ENCODE measurements at regions not wholly inside any gene's neighbourhood (a gene's known extent, or its start where the extent isn't known, plus 50 kb on each side); places are given as distances from the start of the nearest gene placed in this dataset.

DNA sequence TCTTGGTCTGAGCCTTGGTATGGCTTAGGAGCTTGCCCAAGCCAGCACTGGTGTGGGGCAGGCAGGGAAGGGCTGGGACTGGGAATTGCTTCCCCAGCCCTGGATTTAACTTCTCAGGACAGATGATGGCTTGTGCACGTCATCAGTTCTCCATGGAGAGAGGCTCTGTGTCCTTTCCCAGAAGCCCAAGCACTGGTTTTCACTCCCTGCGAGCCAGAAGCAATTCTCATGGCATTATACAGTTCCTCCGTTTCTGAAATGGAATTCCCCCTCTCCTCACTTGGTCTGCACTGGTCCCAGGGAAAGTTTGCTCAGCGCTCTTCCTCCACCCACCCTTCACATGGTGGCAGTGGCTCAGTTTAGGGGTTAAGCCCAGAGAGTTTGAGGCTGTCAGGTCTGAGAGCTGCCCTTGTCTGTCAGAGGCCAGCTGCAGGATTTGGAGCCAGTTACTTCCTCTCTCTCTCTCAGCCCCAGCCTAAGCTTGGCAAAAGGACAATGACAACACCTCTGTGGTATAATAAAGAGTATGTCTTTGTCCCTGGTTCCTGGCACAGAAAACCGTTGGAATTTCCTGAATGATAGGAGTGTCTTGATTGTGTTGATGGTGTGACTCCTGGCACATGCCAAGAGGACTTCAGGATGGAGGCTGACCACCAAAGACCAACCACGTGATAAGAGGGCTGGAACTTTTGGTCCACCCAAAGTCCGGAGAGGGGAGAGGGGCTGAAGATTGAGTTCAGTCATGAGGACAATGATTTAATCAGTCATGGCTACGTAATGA, 219.6 kb upstream of the TNRC6C start:
- TF ChIP-seq CTCF (IDR thresholded peaks at IDR 0.05): no peak
- TF ChIP-seq ZFX (IDR thresholded peaks at IDR 0.05; ENCODE audit: borderline replicate concordance): no peak

Data from 22Rv1 (cell line).